H1 (cell line): ENCODE measurements at regions not wholly inside any gene's neighbourhood (a gene's known extent, or its start where the extent isn't known, plus 50 kb on each side); places are given as distances from the start of the nearest gene placed in this dataset.

ENCODE experiments used
- CTCF ChIP-seq, 3 experiments: IDR thresholded peaks; 1 replicate in 2 of 3; 2 replicates in 1 of 3; pipeline versions ENCODE4 v1.5.1 to v1.6.1; 2011; ENCODE audit warnings: low read length in 3 of 3, mild to moderate bottlenecking in 3 of 3, inconsistent platforms in 2 of 3, low read depth in 1 of 3, moderate library complexity in 1 of 3; ENCODE audit not compliant: insufficient read depth in 1 of 3; ENCODE audit errors: control extremely low read depth in 1 of 3
- EZH2 ChIP-seq: fragments of 200-600 bp; sonication (generic); IDR thresholded peaks from 2 replicates; pipeline ENCODE4 v1.7.1; 2012; ENCODE audit warnings: low read depth, mild to moderate bottlenecking, moderate library complexity, low read length, inconsistent platforms; ENCODE audit not compliant: severe bottlenecking
- POU5F1 ChIP-seq: IDR thresholded peaks from 2 replicates; pipeline ENCODE4 v1.6.1; 2011; ENCODE audit warnings: low read depth, mild to moderate bottlenecking, low read length, moderate library complexity
- TEAD4 ChIP-seq: IDR thresholded peaks from 2 replicates; pipeline ENCODE4 v1.6.1; 2012; ENCODE audit warnings: low read depth, low read length, inconsistent platforms, mixed read lengths

- TF ChIP-seq CTCF (IDR thresholded peaks at IDR 0.05; ENCODE audit: control extremely low read depth in 1 of 3, insufficient read depth in 1 of 3, low read depth in 1 of 3, low read length in 3 of 3), result no peak
- TF ChIP-seq POU5F1, result no peak
- no peak for TF ChIP-seq TEAD4
- TF ChIP-seq EZH2, result no peak
Measured at GRCh38 chr14:30456296-30456695, 102.7 kb upstream of the G2E3 start.
